ENCODE measurements at regions not wholly inside any gene's neighbourhood (a gene's known extent, or its start where the extent isn't known, plus 50 kb on each side); places are given as distances from the start of the nearest gene placed in this dataset.

GRCh38 chr11:129248618-129249017, 56.5 kb upstream of the ARHGAP32 start:
- Histone ChIP-seq H3K9me3 (ENCODE audit: insufficient read depth, low read depth, low read length) (no peaks in the 10 kb centered on the region), H4K20me1 (ENCODE audit: insufficient read depth, low read length, poor library complexity, severe bottlenecking) (no peaks in the 10 kb centered on the region)

GRCh38 chr11:129247135-129247534, 55.0 kb upstream of the ARHGAP32 start:
- Histone ChIP-seq H3K36me3 (ENCODE audit: insufficient read depth, low read length) (no peaks in the 10 kb centered on the region; the same call in 1 of the 2 replicates), H3K79me2 (ENCODE audit: insufficient read depth, low read length) (peaks cover 65% of the 10 kb centered on the region), H4K20me1 (ENCODE audit: insufficient read depth, low read length, poor library complexity, severe bottlenecking) (no peaks in the 10 kb centered on the region), H3K9ac (ENCODE audit: low read depth, low read length, poor library complexity, severe bottlenecking) (no peak overlapping the region), H3K9me2 (replicated peaks; ENCODE audit: low read depth, low read length) (no peaks in the 10 kb centered on the region), H3K4me2 (ENCODE audit: low read depth, low read length, poor library complexity, severe bottlenecking) (peak overlapping the region; percentile 53), H3K9me3 (ENCODE audit: insufficient read depth, low read depth, low read length) (no peaks in the 10 kb centered on the region), H3K4me1 (ENCODE audit: insufficient read depth, low read length, poor library complexity, severe bottlenecking) (peaks cover 56% of the 10 kb centered on the region), H3K4me3 (ENCODE audit: low read length, poor library complexity, severe bottlenecking) (peak overlapping the region; percentile 12), H3F3A (ENCODE audit: low read depth) (peaks cover 9% of the 10 kb centered on the region; the same call in 1 of the 2 replicates), H2AFZ (ENCODE audit: low read length) (no peak overlapping the region), H3K27me3 (ENCODE audit: insufficient read depth, low read length, poor library complexity, severe bottlenecking) (no peaks in the 10 kb centered on the region)
- TF ChIP-seq EZH2phosphoT487 (IDR thresholded peaks at IDR 0.05; ENCODE audit: borderline replicate concordance) (no peak), CTCF (conservative IDR thresholded peaks at IDR 0.05; ENCODE audit: low read length) (no peak)

More at GRCh38 chr11:129248618-129249017, 56.5 kb upstream of the ARHGAP32 start:
- Histone ChIP-seq H3K4me3 (ENCODE audit: low read length, poor library complexity, severe bottlenecking) (no peak overlapping the region), H3K36me3 (ENCODE audit: insufficient read depth, low read length) (no peaks in the 10 kb centered on the region; the same call in 1 of the 2 replicates), H3K4me2 (ENCODE audit: low read depth, low read length, poor library complexity, severe bottlenecking) (no peak overlapping the region), H3K4me1 (ENCODE audit: insufficient read depth, low read length, poor library complexity, severe bottlenecking) (peaks cover 69% of the 10 kb centered on the region), H3K27me3 (ENCODE audit: insufficient read depth, low read length, poor library complexity, severe bottlenecking) (no peaks in the 10 kb centered on the region), H3F3A (ENCODE audit: low read depth) (peaks cover 9% of the 10 kb centered on the region; the same call in 1 of the 2 replicates), H3K79me2 (ENCODE audit: insufficient read depth, low read length) (peaks cover 68% of the 10 kb centered on the region), H2AFZ (ENCODE audit: low read length) (no peak overlapping the region), H3K9me2 (replicated peaks; ENCODE audit: low read depth, low read length) (no peaks in the 10 kb centered on the region), H3K9ac (ENCODE audit: low read depth, low read length, poor library complexity, severe bottlenecking) (no peak overlapping the region)
- TF ChIP-seq EZH2phosphoT487 (IDR thresholded peaks at IDR 0.05; ENCODE audit: borderline replicate concordance), result no peak
- TF ChIP-seq CTCF (conservative IDR thresholded peaks at IDR 0.05; ENCODE audit: low read length), result no peak

- TF ChIP-seq CTCF (conservative IDR thresholded peaks at IDR 0.05; ENCODE audit: low read length), result no peak
- no peak for TF ChIP-seq EZH2phosphoT487 (IDR thresholded peaks at IDR 0.05; ENCODE audit: borderline replicate concordance)
- H3K79me2 ChIP-seq (ENCODE audit: insufficient read depth, low read length), result peaks cover 68% of the 10 kb centered on the region
- H3K9me3 ChIP-seq (ENCODE audit: insufficient read depth, low read depth, low read length), result no peaks in the 10 kb centered on the region
- no peak overlapping the region for H3K9ac ChIP-seq (ENCODE audit: low read depth, low read length, poor library complexity, severe bottlenecking)
- peaks cover 9% of the 10 kb centered on the region; the same call in 1 of the 2 replicates for H3F3A ChIP-seq (ENCODE audit: low read depth)
- peaks cover 22% of the 10 kb centered on the region for H3K4me1 ChIP-seq (ENCODE audit: insufficient read depth, low read length, poor library complexity, severe bottlenecking)
- H3K4me3 ChIP-seq (ENCODE audit: low read length, poor library complexity, severe bottlenecking), result no peak overlapping the region
- no peaks in the 10 kb centered on the region; the same call in 1 of the 2 replicates for H3K36me3 ChIP-seq (ENCODE audit: insufficient read depth, low read length)
- no peaks in the 10 kb centered on the region for H3K27me3 ChIP-seq (ENCODE audit: insufficient read depth, low read length, poor library complexity, severe bottlenecking)
- no peaks in the 10 kb centered on the region for H3K9me2 ChIP-seq (replicated peaks; ENCODE audit: low read depth, low read length)
- H2AFZ ChIP-seq (ENCODE audit: low read length), result no peak overlapping the region
- H4K20me1 ChIP-seq (ENCODE audit: insufficient read depth, low read length, poor library complexity, severe bottlenecking), result no peaks in the 10 kb centered on the region
- no peak overlapping the region for H3K4me2 ChIP-seq (ENCODE audit: low read depth, low read length, poor library complexity, severe bottlenecking)
These were observed 50.7 kb upstream of the ARHGAP32 start for GRCh38 chr11:129242855-129243254.
